ENCODE measurements at regions not wholly inside any gene's neighbourhood (a gene's known extent, or its start where the extent isn't known, plus 50 kb on each side); places are given as distances from the start of the nearest gene placed in this dataset.

DNA sequence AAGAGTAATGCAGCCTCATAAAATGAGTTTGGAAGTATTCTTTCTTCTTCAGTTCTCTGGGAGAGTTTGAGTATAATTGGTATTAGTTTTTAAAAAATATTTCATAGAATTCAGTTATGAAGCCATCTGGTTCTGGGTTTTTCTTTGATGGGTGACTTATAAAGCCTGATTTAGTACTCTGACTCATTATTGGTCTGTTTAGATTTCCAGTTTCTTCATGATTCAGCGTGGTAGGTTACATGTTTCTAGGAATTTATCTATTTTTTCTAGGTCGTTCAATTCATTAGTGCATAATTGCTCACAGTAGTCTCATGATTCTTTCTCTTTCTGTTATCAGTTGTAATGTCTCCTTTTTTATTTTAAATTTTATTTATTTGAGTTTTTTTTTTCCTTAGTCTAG, 111.2 kb downstream of the CEP44 start:
- H3K4me3 Mint-ChIP-seq (ENCODE audit: unreplicated experiment): no peak overlapping the region
- DNase-seq: no peak
- POLR2A ChIA-PET: no interaction called here
- intact Hi-C loops (cut with micrococcal nuclease; ENCODE audit: unreplicated experiment): no loop called here
- no peaks in the 10 kb centered on the region for H3K27me3 Mint-ChIP-seq (ENCODE audit: insufficient read depth, unreplicated experiment)
- Histone ChIP-seq H3K27me3 (replicated peaks; ENCODE audit: control insufficient read depth, insufficient read depth, low read length) (no peaks in the 10 kb centered on the region), H3K36me3 (ENCODE audit: control insufficient read depth, insufficient read depth, low read length) (no peaks in the 10 kb centered on the region), H3K9me3 (0 out of 2 replicates have a peak, but pooled peaks cover 3% of the 10 kb centered on the region), H3K4me1 (peaks cover 29% of the 10 kb centered on the region), H3K4me3 (ENCODE audit: low read depth, low read length) (no peak overlapping the region)
- no peak overlapping the region for H3K27ac Mint-ChIP-seq (ENCODE audit: unreplicated experiment)
- no TSS peak for BruUV-seq (replicated peaks)
- CTCF ChIA-PET: no interaction called here
- peaks cover 5% of the 10 kb centered on the region for H3K36me3 Mint-ChIP-seq (ENCODE audit: insufficient read depth, unreplicated experiment)
- H3K9me3 Mint-ChIP-seq (ENCODE audit: unreplicated experiment): no peaks in the 10 kb centered on the region
- H3K4me1 Mint-ChIP-seq (ENCODE audit: low read depth, unreplicated experiment): peaks cover 4% of the 10 kb centered on the region
- TF ChIP-seq, protein P1, sequence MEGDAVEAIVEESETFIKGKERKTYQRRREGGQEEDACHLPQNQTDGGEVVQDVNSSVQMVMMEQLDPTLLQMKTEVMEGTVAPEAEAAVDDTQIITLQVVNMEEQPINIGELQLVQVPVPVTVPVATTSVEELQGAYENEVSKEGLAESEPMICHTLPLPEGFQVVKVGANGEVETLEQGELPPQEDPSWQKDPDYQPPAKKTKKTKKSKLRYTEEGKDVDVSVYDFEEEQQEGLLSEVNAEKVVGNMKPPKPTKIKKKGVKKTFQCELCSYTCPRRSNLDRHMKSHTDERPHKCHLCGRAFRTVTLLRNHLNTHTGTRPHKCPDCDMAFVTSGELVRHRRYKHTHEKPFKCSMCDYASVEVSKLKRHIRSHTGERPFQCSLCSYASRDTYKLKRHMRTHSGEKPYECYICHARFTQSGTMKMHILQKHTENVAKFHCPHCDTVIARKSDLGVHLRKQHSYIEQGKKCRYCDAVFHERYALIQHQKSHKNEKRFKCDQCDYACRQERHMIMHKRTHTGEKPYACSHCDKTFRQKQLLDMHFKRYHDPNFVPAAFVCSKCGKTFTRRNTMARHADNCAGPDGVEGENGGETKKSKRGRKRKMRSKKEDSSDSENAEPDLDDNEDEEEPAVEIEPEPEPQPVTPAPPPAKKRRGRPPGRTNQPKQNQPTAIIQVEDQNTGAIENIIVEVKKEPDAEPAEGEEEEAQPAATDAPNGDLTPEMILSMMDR (IDR thresholded peaks at IDR 0.05; ENCODE audit: insufficient read depth in 1 of 2, low read depth in 1 of 2, low read length in 1 of 2, severe bottlenecking in 1 of 2, unreplicated experiment in 1 of 2): no peak

DNA sequence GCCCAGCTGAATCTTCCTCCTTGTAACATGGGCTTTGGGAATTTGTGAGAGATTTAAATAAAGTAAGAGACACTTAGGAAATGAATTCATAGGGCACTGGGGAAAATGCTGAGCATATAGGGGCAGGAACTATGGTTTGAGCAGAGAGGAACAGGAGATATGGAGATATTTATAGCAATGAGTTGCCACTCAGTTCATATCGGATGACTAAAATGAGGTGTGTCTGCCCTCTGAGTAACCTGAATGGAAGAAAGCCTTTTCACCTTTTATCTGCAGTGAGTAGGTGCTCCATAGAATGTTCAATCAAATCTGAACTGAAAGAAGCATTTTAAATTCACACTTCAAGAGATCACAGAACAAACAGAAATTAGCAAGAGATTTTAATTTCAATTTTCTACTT, 105.7 kb downstream of the CEP44 start:
- H3K4me1 ChIP-seq: peaks cover 40% of the 10 kb centered on the region
- H3K36me3 ChIP-seq (ENCODE audit: control insufficient read depth, insufficient read depth, low read length): no peaks in the 10 kb centered on the region
- H3K9me3 Mint-ChIP-seq (ENCODE audit: unreplicated experiment): no peaks in the 10 kb centered on the region
- ChIA-PET CTCF (no interaction called here), POLR2A (no interaction called here)
- H3K4me3 Mint-ChIP-seq (ENCODE audit: unreplicated experiment): no peak overlapping the region
- peak overlapping the region; percentile 19 for H3K27ac Mint-ChIP-seq (ENCODE audit: unreplicated experiment)
- no peaks in the 10 kb centered on the region for H3K27me3 Mint-ChIP-seq (ENCODE audit: insufficient read depth, unreplicated experiment)
- H3K9me3 ChIP-seq: 0 out of 2 replicates have a peak, but pooled peaks cover 3% of the 10 kb centered on the region
- no TSS peak for BruUV-seq (replicated peaks)
- peaks cover 13% of the 10 kb centered on the region for H3K4me1 Mint-ChIP-seq (ENCODE audit: low read depth, unreplicated experiment)
- intact Hi-C loops (cut with micrococcal nuclease; ENCODE audit: unreplicated experiment): no loop called here
- no peaks in the 10 kb centered on the region for H3K27me3 ChIP-seq (replicated peaks; ENCODE audit: control insufficient read depth, insufficient read depth, low read length)
- TF ChIP-seq, protein P1 (IDR thresholded peaks at IDR 0.05; ENCODE audit: insufficient read depth in 1 of 2, low read depth in 1 of 2, low read length in 1 of 2, severe bottlenecking in 1 of 2, unreplicated experiment in 1 of 2): no peak
- DNase-seq: no peak
- no peaks in the 10 kb centered on the region for H3K36me3 Mint-ChIP-seq (ENCODE audit: insufficient read depth, unreplicated experiment)
- no peak overlapping the region for H3K4me3 ChIP-seq (ENCODE audit: low read depth, low read length)

DNA sequence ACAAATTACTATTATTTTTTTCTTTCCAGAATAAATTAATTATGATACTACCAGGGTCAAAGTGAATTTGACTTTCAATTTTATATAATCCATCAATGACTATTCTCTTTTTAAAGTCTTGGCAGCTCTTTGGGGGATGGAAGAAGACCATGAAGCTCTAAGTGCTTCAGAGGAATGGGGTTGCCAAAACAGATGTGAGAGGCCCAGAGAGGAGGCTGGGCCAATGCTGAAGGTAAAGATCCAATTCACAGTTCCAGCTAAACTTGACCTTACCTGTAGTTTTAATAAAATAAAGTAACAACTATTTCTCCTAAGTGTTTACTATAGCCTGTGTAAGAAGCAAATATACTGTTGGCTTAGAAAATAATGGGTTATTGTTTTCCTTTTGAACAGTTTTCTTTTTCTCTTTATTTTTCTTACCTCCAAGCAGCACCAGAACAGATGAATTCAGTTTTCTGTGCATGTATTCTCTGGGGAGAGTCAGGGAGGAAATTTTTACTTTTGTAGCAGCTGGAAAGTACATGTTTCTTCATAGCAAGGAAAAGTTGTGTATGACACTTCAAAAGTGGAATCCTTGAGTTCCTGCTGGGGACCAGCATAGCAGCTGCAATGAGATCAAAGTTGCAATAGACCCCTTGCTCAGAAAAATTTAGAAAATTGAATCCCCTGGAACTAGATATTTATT, 104.9 kb downstream of the CEP44 start:
- H3K4me3 ChIP-seq (ENCODE audit: low read depth, low read length): no peak overlapping the region
- ChIA-PET CTCF (no interaction called here), POLR2A (no interaction called here)
- DNase-seq: no peak
- H3K4me1 ChIP-seq: peaks cover 47% of the 10 kb centered on the region
- H3K4me3 Mint-ChIP-seq (ENCODE audit: unreplicated experiment): no peak overlapping the region
- H3K9me3 Mint-ChIP-seq (ENCODE audit: unreplicated experiment): no peaks in the 10 kb centered on the region
- no peaks in the 10 kb centered on the region for H3K27me3 ChIP-seq (replicated peaks; ENCODE audit: control insufficient read depth, insufficient read depth, low read length)
- H3K36me3 ChIP-seq (ENCODE audit: control insufficient read depth, insufficient read depth, low read length): no peaks in the 10 kb centered on the region
- TF ChIP-seq, protein P1 (IDR thresholded peaks at IDR 0.05; ENCODE audit: insufficient read depth in 1 of 2, low read depth in 1 of 2, low read length in 1 of 2, severe bottlenecking in 1 of 2, unreplicated experiment in 1 of 2): no peak
- no peaks in the 10 kb centered on the region for H3K27me3 Mint-ChIP-seq (ENCODE audit: insufficient read depth, unreplicated experiment)
- peaks cover 18% of the 10 kb centered on the region for H3K4me1 Mint-ChIP-seq (ENCODE audit: low read depth, unreplicated experiment)
- no peak overlapping the region for H3K27ac Mint-ChIP-seq (ENCODE audit: unreplicated experiment)
- no peaks in the 10 kb centered on the region for H3K36me3 Mint-ChIP-seq (ENCODE audit: insufficient read depth, unreplicated experiment)
- H3K9me3 ChIP-seq: 0 out of 2 replicates have a peak, but pooled peaks cover 3% of the 10 kb centered on the region
- BruUV-seq (replicated peaks): no TSS peak
- intact Hi-C loops (cut with micrococcal nuclease; ENCODE audit: unreplicated experiment): no loop called here

Measured in Caco-2 (cell line).